ENCODE measurements at regions not wholly inside any gene's neighbourhood (a gene's known extent, or its start where the extent isn't known, plus 50 kb on each side); places are given as distances from the start of the nearest gene placed in this dataset.
"Not testable (repeated sequence)": the region's sequence is repeated elsewhere in the genome, so short reads cannot be mapped to it uniquely, and the experiment has no call there.

- H3K27ac Mint-ChIP-seq (ENCODE audit: unreplicated experiment); intact Hi-C loops (cut with micrococcal nuclease; ENCODE audit: unreplicated experiment); DNase-seq; H3K4me3 Mint-ChIP-seq (ENCODE audit: low read depth, unreplicated experiment); H3K4me1 Mint-ChIP-seq (ENCODE audit: low read depth, unreplicated experiment); H3K9me3 Mint-ChIP-seq (ENCODE audit: low read depth, unreplicated experiment); H3K36me3 Mint-ChIP-seq (ENCODE audit: insufficient read depth, unreplicated experiment); BruUV-seq (replicated peaks); CTCF ChIA-PET; H3K27me3 Mint-ChIP-seq (ENCODE audit: unreplicated experiment): not testable (repeated sequence)
Measured at GRCh38 chr1:120240181-120240580, 63.9 kb upstream of the SEC22B start.

DNA sequence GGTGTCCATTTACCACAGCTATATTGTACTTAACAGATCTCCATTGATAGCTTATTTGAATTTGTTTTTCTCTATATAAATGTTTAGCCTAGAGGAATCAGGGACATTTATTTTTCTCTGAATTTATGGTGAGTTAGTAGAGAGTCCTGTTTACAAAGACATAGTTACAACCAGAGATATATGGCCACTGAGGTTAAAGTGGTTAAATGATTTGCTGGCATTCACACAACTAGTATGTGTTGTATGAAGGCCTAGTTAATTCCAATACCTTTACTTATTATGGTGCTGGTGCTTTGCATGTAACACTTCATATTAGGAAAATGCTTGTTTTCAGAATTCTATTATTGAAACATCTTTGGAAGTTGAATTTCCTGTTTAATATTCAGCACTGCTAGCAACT lies 63.0 kb upstream of the SEC22B start:
- H3K36me3 Mint-ChIP-seq (ENCODE audit: insufficient read depth, unreplicated experiment); DNase-seq; intact Hi-C loops (cut with micrococcal nuclease; ENCODE audit: unreplicated experiment); H3K4me3 Mint-ChIP-seq (ENCODE audit: low read depth, unreplicated experiment); BruUV-seq (replicated peaks); CTCF ChIA-PET; H3K4me1 Mint-ChIP-seq (ENCODE audit: low read depth, unreplicated experiment); H3K9me3 Mint-ChIP-seq (ENCODE audit: low read depth, unreplicated experiment); H3K27me3 Mint-ChIP-seq (ENCODE audit: unreplicated experiment); H3K27ac Mint-ChIP-seq (ENCODE audit: unreplicated experiment): not testable (repeated sequence)

DNA sequence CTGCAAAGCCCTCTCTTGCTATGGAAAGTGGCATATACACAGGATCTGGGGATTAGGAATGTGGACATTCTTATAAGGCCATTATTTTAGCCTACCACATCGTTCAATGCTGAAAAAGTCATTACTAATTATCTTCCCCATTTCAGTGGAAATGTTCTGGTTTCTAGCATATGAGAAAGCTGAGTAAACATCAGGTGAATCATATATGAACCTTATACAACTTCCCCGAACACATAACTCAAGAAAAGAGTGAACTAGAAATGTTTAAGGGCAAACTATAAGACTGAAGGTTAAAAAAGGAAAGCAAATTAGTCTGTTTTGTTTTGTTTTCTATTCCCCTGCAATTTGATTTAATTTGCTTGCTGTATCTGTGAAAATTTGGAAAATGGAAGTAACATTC lies 62.5 kb upstream of the SEC22B start:
- H3K27ac Mint-ChIP-seq (ENCODE audit: unreplicated experiment); CTCF ChIA-PET; DNase-seq; BruUV-seq (replicated peaks); H3K9me3 Mint-ChIP-seq (ENCODE audit: low read depth, unreplicated experiment); H3K27me3 Mint-ChIP-seq (ENCODE audit: unreplicated experiment); H3K4me3 Mint-ChIP-seq (ENCODE audit: low read depth, unreplicated experiment); intact Hi-C loops (cut with micrococcal nuclease; ENCODE audit: unreplicated experiment); H3K36me3 Mint-ChIP-seq (ENCODE audit: insufficient read depth, unreplicated experiment); H3K4me1 Mint-ChIP-seq (ENCODE audit: low read depth, unreplicated experiment): not testable (repeated sequence)

- H3K36me3 Mint-ChIP-seq (ENCODE audit: insufficient read depth, unreplicated experiment); H3K4me3 Mint-ChIP-seq (ENCODE audit: low read depth, unreplicated experiment); CTCF ChIA-PET; H3K27ac Mint-ChIP-seq (ENCODE audit: unreplicated experiment); intact Hi-C loops (cut with micrococcal nuclease; ENCODE audit: unreplicated experiment); DNase-seq; BruUV-seq (replicated peaks); H3K9me3 Mint-ChIP-seq (ENCODE audit: low read depth, unreplicated experiment); H3K4me1 Mint-ChIP-seq (ENCODE audit: low read depth, unreplicated experiment); H3K27me3 Mint-ChIP-seq (ENCODE audit: unreplicated experiment): not testable (repeated sequence)
Measured at GRCh38 chr1:120233661-120234018, 57.3 kb upstream of the SEC22B start.

DNA sequence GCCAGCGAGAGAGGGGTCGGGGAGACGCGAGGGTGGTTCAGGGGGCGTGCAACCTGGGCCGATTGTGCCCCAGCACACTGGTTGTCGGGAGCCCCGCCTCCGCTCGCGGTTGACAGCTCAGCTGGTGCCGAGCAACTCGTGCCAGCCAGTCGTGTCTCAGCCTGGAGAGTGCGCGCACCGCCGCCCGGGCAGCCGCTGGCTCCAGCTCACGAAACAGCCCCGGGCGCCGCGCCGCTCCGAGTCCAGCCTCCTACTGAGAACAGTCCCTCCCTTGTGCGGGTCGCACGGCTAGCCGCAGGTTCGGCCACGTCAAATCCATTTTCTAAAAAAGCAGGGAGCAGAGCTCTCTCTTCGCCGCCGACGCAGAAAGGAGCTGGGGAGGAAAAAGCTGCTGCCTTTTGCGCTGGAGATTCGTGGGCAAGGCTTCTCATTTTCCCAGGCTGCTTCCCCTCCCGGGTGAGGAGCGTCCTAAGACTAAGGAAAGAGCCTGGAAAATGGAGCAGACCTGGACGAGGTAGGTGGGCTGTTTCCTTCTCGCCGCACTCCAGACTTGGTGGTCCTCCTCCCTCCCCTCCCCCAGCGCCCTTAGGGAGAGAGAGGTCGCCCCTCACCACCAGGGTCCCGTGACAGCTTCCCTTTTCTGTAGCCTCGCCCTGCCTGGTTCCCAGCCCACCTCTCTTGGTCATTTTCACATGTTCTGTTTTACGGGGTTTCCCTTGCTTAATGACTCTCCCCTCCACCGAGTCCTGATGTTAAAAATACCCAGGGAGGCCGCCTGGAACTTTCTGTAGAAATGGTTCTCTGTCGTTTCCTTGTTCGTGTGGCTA lies 56.7 kb upstream of the SEC22B start:
- H3K36me3 Mint-ChIP-seq (ENCODE audit: insufficient read depth, unreplicated experiment); H3K27ac Mint-ChIP-seq (ENCODE audit: unreplicated experiment); BruUV-seq (replicated peaks); H3K4me3 Mint-ChIP-seq (ENCODE audit: low read depth, unreplicated experiment); DNase-seq; H3K27me3 Mint-ChIP-seq (ENCODE audit: unreplicated experiment); H3K9me3 Mint-ChIP-seq (ENCODE audit: low read depth, unreplicated experiment); H3K4me1 Mint-ChIP-seq (ENCODE audit: low read depth, unreplicated experiment); CTCF ChIA-PET; intact Hi-C loops (cut with micrococcal nuclease; ENCODE audit: unreplicated experiment): not testable (repeated sequence)

GRCh38 chr1:120229835-120230234 lies 53.5 kb upstream of the SEC22B start:
- H3K27me3 Mint-ChIP-seq (ENCODE audit: unreplicated experiment); intact Hi-C loops (cut with micrococcal nuclease; ENCODE audit: unreplicated experiment); H3K4me1 Mint-ChIP-seq (ENCODE audit: low read depth, unreplicated experiment); BruUV-seq (replicated peaks); H3K9me3 Mint-ChIP-seq (ENCODE audit: low read depth, unreplicated experiment); H3K36me3 Mint-ChIP-seq (ENCODE audit: insufficient read depth, unreplicated experiment); DNase-seq; CTCF ChIA-PET; H3K27ac Mint-ChIP-seq (ENCODE audit: unreplicated experiment); H3K4me3 Mint-ChIP-seq (ENCODE audit: low read depth, unreplicated experiment): not testable (repeated sequence)
